ENCODE measurements at regions not wholly inside any gene's neighbourhood (a gene's known extent, or its start where the extent isn't known, plus 50 kb on each side); places are given as distances from the start of the nearest gene placed in this dataset.

DNA sequence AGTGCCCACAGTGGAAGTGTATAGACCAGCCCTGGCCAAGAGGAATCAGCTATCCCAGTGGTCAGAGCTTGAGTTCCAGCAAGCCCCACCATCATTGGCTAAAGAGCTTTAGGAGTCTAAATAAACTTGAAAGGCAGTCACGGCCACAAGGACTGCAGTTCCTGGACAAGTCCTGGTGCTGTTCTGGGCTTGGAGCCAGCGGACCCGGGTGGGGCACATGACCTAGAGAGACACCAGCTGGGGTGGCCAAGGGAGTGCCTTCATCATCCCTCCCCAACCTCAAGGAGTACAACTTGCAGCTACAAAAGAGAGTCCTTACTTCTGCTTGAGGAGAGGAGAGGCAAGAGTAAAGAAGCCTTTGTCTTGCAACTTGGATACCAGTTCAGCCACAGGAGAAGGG is 439.8 kb upstream of the TMEFF2 start:
- Mint-ChIP-seq H3K27me3 (ENCODE audit: low read depth, unreplicated experiment) (no peaks in the 10 kb centered on the region), H3K4me3 (ENCODE audit: unreplicated experiment) (no peak overlapping the region), H3K4me1 (ENCODE audit: low read depth, unreplicated experiment) (no peaks in the 10 kb centered on the region), H3K9me3 (ENCODE audit: unreplicated experiment) (no peaks in the 10 kb centered on the region), H3K36me3 (ENCODE audit: low read depth, unreplicated experiment) (no peaks in the 10 kb centered on the region), H3K27ac (ENCODE audit: unreplicated experiment) (no peak overlapping the region)
- no peaks in the 10 kb centered on the region for H3K79me2 ChIP-seq (ENCODE audit: insufficient read depth, low read length)
- no peak overlapping the region for H3K4me2 ChIP-seq (ENCODE audit: low read length)
- no peaks in the 10 kb centered on the region for H3K27me3 ChIP-seq (ENCODE audit: insufficient read depth, low read length)
- no peak overlapping the region for H3K9ac ChIP-seq (ENCODE audit: low read length)
- TF ChIP-seq, protein P1, sequence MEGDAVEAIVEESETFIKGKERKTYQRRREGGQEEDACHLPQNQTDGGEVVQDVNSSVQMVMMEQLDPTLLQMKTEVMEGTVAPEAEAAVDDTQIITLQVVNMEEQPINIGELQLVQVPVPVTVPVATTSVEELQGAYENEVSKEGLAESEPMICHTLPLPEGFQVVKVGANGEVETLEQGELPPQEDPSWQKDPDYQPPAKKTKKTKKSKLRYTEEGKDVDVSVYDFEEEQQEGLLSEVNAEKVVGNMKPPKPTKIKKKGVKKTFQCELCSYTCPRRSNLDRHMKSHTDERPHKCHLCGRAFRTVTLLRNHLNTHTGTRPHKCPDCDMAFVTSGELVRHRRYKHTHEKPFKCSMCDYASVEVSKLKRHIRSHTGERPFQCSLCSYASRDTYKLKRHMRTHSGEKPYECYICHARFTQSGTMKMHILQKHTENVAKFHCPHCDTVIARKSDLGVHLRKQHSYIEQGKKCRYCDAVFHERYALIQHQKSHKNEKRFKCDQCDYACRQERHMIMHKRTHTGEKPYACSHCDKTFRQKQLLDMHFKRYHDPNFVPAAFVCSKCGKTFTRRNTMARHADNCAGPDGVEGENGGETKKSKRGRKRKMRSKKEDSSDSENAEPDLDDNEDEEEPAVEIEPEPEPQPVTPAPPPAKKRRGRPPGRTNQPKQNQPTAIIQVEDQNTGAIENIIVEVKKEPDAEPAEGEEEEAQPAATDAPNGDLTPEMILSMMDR (IDR thresholded peaks at IDR 0.05; ENCODE audit: insufficient read depth, low read depth, low read length), result no peak
- no peak for TF ChIP-seq EZH2 (IDR thresholded peaks at IDR 0.05; ENCODE audit: insufficient read depth, low read length)
- no peak for DNase-seq (ENCODE audit: low read depth)
- no peak for FAIRE-seq
- no peak overlapping the region for H3K27ac ChIP-seq (ENCODE audit: low read depth, low read length)
- peaks cover 3% of the 10 kb centered on the region for H3K9me3 ChIP-seq (ENCODE audit: insufficient read depth, low read depth, low read length)
- no peaks in the 10 kb centered on the region for H4K20me1 ChIP-seq (ENCODE audit: insufficient read depth, low read length)
- H3K4me3 ChIP-seq (ENCODE audit: insufficient read depth, low read depth, low read length), result no peak overlapping the region
- H2AFZ ChIP-seq (ENCODE audit: low read depth, low read length), result no peak overlapping the region
- no peaks in the 10 kb centered on the region for H3K4me1 ChIP-seq (ENCODE audit: insufficient read depth, low read length)
- no peaks in the 10 kb centered on the region for H3K36me3 ChIP-seq (ENCODE audit: insufficient read depth, low read length)

DNA sequence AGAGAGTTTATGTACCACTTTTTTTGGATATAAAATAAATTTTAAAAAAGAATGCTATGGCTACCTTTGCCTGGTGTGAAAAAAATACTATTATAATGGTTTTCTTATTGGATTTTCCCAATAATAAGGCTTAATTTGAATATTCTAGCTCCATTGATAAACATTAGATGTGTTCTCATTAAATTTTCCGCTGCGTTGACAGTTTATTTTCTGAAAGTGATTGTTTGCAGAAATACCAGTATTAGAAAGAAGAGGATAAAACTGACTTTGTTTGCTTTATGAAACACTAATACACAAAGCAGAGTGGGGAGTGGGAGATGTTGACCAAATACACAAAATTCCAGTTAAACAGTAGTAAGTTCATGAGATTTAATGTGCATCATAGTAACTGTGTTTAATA is 433.3 kb upstream of the TMEFF2 start:
- H3K36me3 ChIP-seq (ENCODE audit: insufficient read depth, low read length), result no peaks in the 10 kb centered on the region
- H3K9me3 ChIP-seq (ENCODE audit: insufficient read depth, low read depth, low read length), result no peaks in the 10 kb centered on the region
- no peak overlapping the region for H2AFZ ChIP-seq (ENCODE audit: low read depth, low read length)
- H3K9ac ChIP-seq (ENCODE audit: low read length), result no peak overlapping the region
- DNase-seq (ENCODE audit: low read depth) (no peak), FAIRE-seq (no peak)
- no peaks in the 10 kb centered on the region for H4K20me1 ChIP-seq (ENCODE audit: insufficient read depth, low read length)
- no peak overlapping the region for H3K27ac ChIP-seq (ENCODE audit: low read depth, low read length)
- H3K27me3 ChIP-seq (ENCODE audit: insufficient read depth, low read length), result no peaks in the 10 kb centered on the region
- no peak overlapping the region for H3K4me2 ChIP-seq (ENCODE audit: low read length)
- TF ChIP-seq EZH2 (IDR thresholded peaks at IDR 0.05; ENCODE audit: insufficient read depth, low read length), result no peak
- TF ChIP-seq, protein P1 (IDR thresholded peaks at IDR 0.05; ENCODE audit: insufficient read depth, low read depth, low read length), result no peak
- H3K4me3 Mint-ChIP-seq (ENCODE audit: unreplicated experiment), result no peak overlapping the region
- H3K79me2 ChIP-seq (ENCODE audit: insufficient read depth, low read length), result no peaks in the 10 kb centered on the region
- H3K27ac Mint-ChIP-seq (ENCODE audit: unreplicated experiment), result no peak overlapping the region
- no peaks in the 10 kb centered on the region for H3K4me1 Mint-ChIP-seq (ENCODE audit: low read depth, unreplicated experiment)
- no peaks in the 10 kb centered on the region for H3K4me1 ChIP-seq (ENCODE audit: insufficient read depth, low read length)
- no peak overlapping the region for H3K4me3 ChIP-seq (ENCODE audit: insufficient read depth, low read depth, low read length)
- H3K27me3 Mint-ChIP-seq (ENCODE audit: low read depth, unreplicated experiment), result no peaks in the 10 kb centered on the region
- H3K36me3 Mint-ChIP-seq (ENCODE audit: low read depth, unreplicated experiment), result no peaks in the 10 kb centered on the region
- no peaks in the 10 kb centered on the region for H3K9me3 Mint-ChIP-seq (ENCODE audit: unreplicated experiment)

DNA sequence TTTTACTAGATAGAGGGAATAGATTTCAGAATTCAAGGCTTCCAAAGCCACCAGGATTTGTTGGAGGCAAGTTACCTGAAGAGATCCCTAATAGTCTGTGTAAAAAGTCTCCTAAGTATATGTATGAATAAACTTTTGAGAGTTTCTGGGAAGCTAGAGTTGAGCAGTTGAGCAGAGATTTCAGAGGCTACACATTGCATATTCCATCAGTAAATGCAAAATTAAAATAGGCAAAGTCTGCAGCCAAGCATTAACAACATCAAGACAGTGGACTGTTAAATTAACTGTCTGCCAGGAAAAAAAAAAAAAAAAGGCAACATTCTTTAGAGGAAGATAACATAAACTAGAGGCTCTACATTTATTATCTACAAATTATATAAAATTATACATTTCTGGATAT is 420.4 kb upstream of the TMEFF2 start:
- Histone ChIP-seq H3K4me3 (ENCODE audit: insufficient read depth, low read depth, low read length) (no peak overlapping the region), H3K9ac (ENCODE audit: low read length) (no peak overlapping the region), H3K4me2 (ENCODE audit: low read length) (no peak overlapping the region), H4K20me1 (ENCODE audit: insufficient read depth, low read length) (no peaks in the 10 kb centered on the region), H3K79me2 (ENCODE audit: insufficient read depth, low read length) (no peaks in the 10 kb centered on the region), H2AFZ (ENCODE audit: low read depth, low read length) (no peak overlapping the region), H3K4me1 (ENCODE audit: insufficient read depth, low read length) (no peaks in the 10 kb centered on the region), H3K9me3 (ENCODE audit: insufficient read depth, low read depth, low read length) (no peaks in the 10 kb centered on the region), H3K27ac (ENCODE audit: low read depth, low read length) (no peak overlapping the region), H3K27me3 (ENCODE audit: insufficient read depth, low read length) (no peaks in the 10 kb centered on the region), H3K36me3 (ENCODE audit: insufficient read depth, low read length) (no peaks in the 10 kb centered on the region)
- Mint-ChIP-seq H3K27ac (ENCODE audit: unreplicated experiment) (no peak overlapping the region), H3K36me3 (ENCODE audit: low read depth, unreplicated experiment) (no peaks in the 10 kb centered on the region), H3K9me3 (ENCODE audit: unreplicated experiment) (no peaks in the 10 kb centered on the region), H3K27me3 (ENCODE audit: low read depth, unreplicated experiment) (no peaks in the 10 kb centered on the region), H3K4me3 (ENCODE audit: unreplicated experiment) (no peak overlapping the region), H3K4me1 (ENCODE audit: low read depth, unreplicated experiment) (no peaks in the 10 kb centered on the region)
- DNase-seq (ENCODE audit: low read depth) (no peak), FAIRE-seq (no peak)
- TF ChIP-seq, protein P1 (IDR thresholded peaks at IDR 0.05; ENCODE audit: insufficient read depth, low read depth, low read length), result no peak
- no peak for TF ChIP-seq EZH2 (IDR thresholded peaks at IDR 0.05; ENCODE audit: insufficient read depth, low read length)
